ENCODE measurements at regions not wholly inside any gene's neighbourhood (a gene's known extent, or its start where the extent isn't known, plus 50 kb on each side); places are given as distances from the start of the nearest gene placed in this dataset.

- no peak for DNase-seq (ENCODE audit: low read depth, low spot score)
Measured at GRCh38 chr9:126240835-126241234, 85.8 kb upstream of the MVB12B start.

GRCh38 chr9:126248680-126249079 is 77.9 kb upstream of the MVB12B start:
- peak; percentile 82 for DNase-seq (ENCODE audit: low read depth, low spot score)

GRCh38 chr9:126261584-126262356 is 64.9 kb upstream of the MVB12B start:
- no peak for DNase-seq (ENCODE audit: low read depth, low spot score)

- DNase-seq (ENCODE audit: low read depth, low spot score), result no peak
Measured at GRCh38 chr9:126262738-126263137, 63.9 kb upstream of the MVB12B start.

DNA sequence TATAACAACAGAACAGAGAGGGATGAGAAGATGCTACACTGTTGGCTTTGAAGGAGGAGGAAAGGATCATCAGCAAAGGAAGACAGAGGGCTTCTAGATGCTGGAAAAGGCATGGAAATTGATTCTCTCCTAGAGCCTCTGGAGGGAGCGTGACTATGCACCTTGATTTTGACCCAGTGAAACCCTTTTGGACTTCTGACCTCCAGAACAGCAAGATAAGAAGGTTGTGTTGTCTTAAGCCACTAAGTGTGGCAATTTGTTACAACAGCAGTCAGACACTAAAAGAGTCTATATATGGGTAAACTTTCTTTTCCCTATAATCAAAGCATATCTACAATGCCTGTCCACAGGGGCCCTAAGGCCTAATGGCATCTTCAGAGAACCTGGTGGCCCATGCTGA is 56.1 kb upstream of the MVB12B start:
- no peak for DNase-seq (ENCODE audit: low read depth, low spot score)

- peak; percentile 65 for DNase-seq (ENCODE audit: low read depth, low spot score)
Measured at GRCh38 chr9:126275386-126276001, 51.1 kb upstream of the MVB12B start.

- no peak for DNase-seq (ENCODE audit: low read depth, low spot score)
Measured at GRCh38 chr9:126276056-126276728, 50.4 kb upstream of the MVB12B start.
